ENCODE measurements at regions not wholly inside any gene's neighbourhood (a gene's known extent, or its start where the extent isn't known, plus 50 kb on each side); places are given as distances from the start of the nearest gene placed in this dataset.

DNA sequence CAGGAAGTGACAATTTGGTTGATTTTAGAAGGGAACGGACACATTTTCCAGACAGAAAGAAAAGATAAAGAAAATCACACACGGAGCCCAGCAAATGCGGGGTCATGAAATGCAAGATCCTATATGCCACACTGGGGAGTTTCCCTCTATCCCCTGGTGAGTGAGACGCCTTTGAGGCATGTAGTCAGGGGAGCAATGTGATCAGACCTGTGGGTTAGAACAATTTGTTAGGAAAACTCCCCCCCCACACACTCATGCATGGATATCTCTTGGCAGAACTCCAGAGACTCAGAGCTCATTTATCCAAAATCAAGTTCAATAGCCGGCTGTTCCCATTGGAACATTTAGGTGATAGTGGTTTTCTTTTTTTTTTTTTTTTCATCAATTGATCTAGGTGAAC lies 71.7 kb upstream of the TRIO start (continued):
- TF ChIP-seq ZBED1 (IDR thresholded peaks at IDR 0.05; ENCODE audit: borderline replicate concordance) (no peak), HSF1 (IDR thresholded peaks at IDR 0.05; ENCODE audit: low read depth, low read length) (no peak)

GRCh38 chr5:14069021-14069420 lies 74.1 kb upstream of the TRIO start:
- SMC1A ChIA-PET (ENCODE audit: uncharacterized antibody, unreplicated experiment), result no interaction called here
- Histone ChIP-seq H3K4me2 (ENCODE audit: control insufficient read depth, insufficient read depth) (no peak overlapping the region), H3K9me3 (replicated peaks; ENCODE audit: control insufficient read depth, insufficient read depth, low read length) (no peaks in the 10 kb centered on the region), H3K36me3 (ENCODE audit: control insufficient read depth in 2 of 2, insufficient read depth in 2 of 2, low read length in 1 of 2) (no peaks in the 10 kb centered on the region), H3K4me3 (no peak overlapping the region), H3K79me2 (ENCODE audit: control insufficient read depth, insufficient read depth, low read length) (no peaks in the 10 kb centered on the region), H4K20me1 (ENCODE audit: control insufficient read depth, insufficient read depth) (no peaks in the 10 kb centered on the region), H3K27ac (ENCODE audit: control insufficient read depth, insufficient read depth) (no peak overlapping the region), H3K27me3 (replicated peaks in 1 of 2; ENCODE audit: control insufficient read depth in 2 of 2, insufficient read depth in 2 of 2, low read length in 1 of 2) (no peaks in the 10 kb centered on the region; a peak in 3 of 4 replicates), H2AFZ (ENCODE audit: control insufficient read depth, low read depth, low read length) (no peak overlapping the region), H3K4me1 (ENCODE audit: control insufficient read depth, insufficient read depth, low read length) (no peaks in the 10 kb centered on the region), H3K9ac (ENCODE audit: control insufficient read depth, insufficient read depth, low read length) (no peak overlapping the region)
- POLR2A ChIA-PET, result no interaction called here
- in situ Hi-C loops (cut with MboI) (no loop called here), intact Hi-C loops (cut with micrococcal nuclease; ENCODE audit: unreplicated experiment) (no loop called here)
- RAD21 ChIA-PET (ENCODE audit: unreplicated experiment), result no interaction called here
- DNase-seq (ENCODE audit: low read depth, low spot score) (no peak), ATAC-seq (no peak), FAIRE-seq (no peak)
- BruUV-seq (replicated peaks), result no TSS peak
- CTCF ChIA-PET, result no interaction called here
- WGBS (ENCODE audit: insufficient coverage, insufficient replicate concordance, low lambda C conversion rate, missing lambda C conversion rate), result 41% methylated on average over 7 of the region's 7 CpGs
- no peak for TF ChIP-seq ZZZ3 (IDR thresholded peaks at IDR 0.05; ENCODE audit: control insufficient read depth, insufficient read length, low read depth)
- no peak for TF ChIP-seq POLR2AphosphoS2 (IDR thresholded peaks at IDR 0.05; ENCODE audit: low read depth, low read length)
- no peak for TF ChIP-seq NR2C2 (IDR thresholded peaks at IDR 0.05; ENCODE audit: borderline replicate concordance, control insufficient read depth, insufficient read length, low read depth)
- TF ChIP-seq USF1 (IDR thresholded peaks at IDR 0.05; ENCODE audit: borderline replicate concordance, extremely low read length, insufficient read depth, low read depth, low read length), result no peak
- TF ChIP-seq EZH2 (IDR thresholded peaks at IDR 0.05; ENCODE audit: borderline replicate concordance, control insufficient read depth, low read depth, low read length), result no peak
- TF ChIP-seq SUZ12 (IDR thresholded peaks at IDR 0.05; ENCODE audit: unreplicated experiment), result no peak
- no peak for TF ChIP-seq SREBF1 (IDR thresholded peaks at IDR 0.05; ENCODE audit: low read length)
